Panc1 (cell line): ENCODE measurements at regions not wholly inside any gene's neighbourhood (a gene's known extent, or its start where the extent isn't known, plus 50 kb on each side); places are given as distances from the start of the nearest gene placed in this dataset.

Experiments used
- ATAC-seq: fragments of 200-7000 bp; cut with Tn5 transposase; 2 replicates; pipeline ENCODE4 v1.9.1; 2020; ENCODE audit warnings: mild to moderate bottlenecking, moderate library complexity
- BruUV-seq: library from RNA; stranded (reverse); fragments of 400-500 nt; replicated peaks from 2 replicates; lab custom pipeline; 2021; lab: Mats Ljungman, UMichigan
- CTCF ChIA-PET: fragments of 300-600 bp; sonication (Branson Sonifier 250); formaldehyde crosslinking; loops from one replicate; lab custom pipeline; 2022; ENCODE audit warnings: antibody characterized with exemption; lab: Charles Lee
- POLR2A ChIA-PET: fragments of 300-600 bp; sonication (Branson Sonifier 250); formaldehyde crosslinking; loops from one replicate; lab custom pipeline; 2022; ENCODE audit warnings: antibody characterized with exemption; lab: Charles Lee
- DNase-seq: peaks from one replicate; pipeline ENCODE4 v3.0.0-alpha.2; 2010; ENCODE audit warnings: low read depth, low spot score
- H3K27ac ChIP-seq: 2 replicates; pipeline ENCODE4 v1.5.1; 2011; ENCODE audit warnings: mild to moderate bottlenecking, low read length, inconsistent platforms
- H3K27me3 ChIP-seq: fragments of 200-500 bp; sonication (Bioruptor generic); 2 replicates; pipeline ENCODE4 v1.6.0; 2014; ENCODE audit warnings: low read length, inconsistent platforms; ENCODE audit not compliant: control insufficient read depth, insufficient read depth
- H3K36me3 ChIP-seq: fragments of 200-500 bp; sonication (Bioruptor generic); 2 replicates; pipeline ENCODE4 v1.5.1; 2014; ENCODE audit warnings: inconsistent platforms, mild to moderate bottlenecking, low read length, moderate library complexity; ENCODE audit not compliant: control insufficient read depth, insufficient read depth
- H3K4me1 ChIP-seq: 2 replicates; pipeline ENCODE4 v1.5.1; 2011; ENCODE audit warnings: inconsistent platforms, mild to moderate bottlenecking, low read length, moderate library complexity; ENCODE audit not compliant: control insufficient read depth, insufficient read depth
- H3K4me3 ChIP-seq, 2 experiments: 2 replicates each; pipeline ENCODE4 v1.5.1; 2011 to 2012; ENCODE audit warnings: low read depth in 2 of 2, low read length in 2 of 2, mild to moderate bottlenecking in 2 of 2, inconsistent platforms in 1 of 2, moderate library complexity in 1 of 2
- H3K9me3 ChIP-seq: fragments of 200-500 bp; sonication (Bioruptor generic); 2 replicates; pipeline ENCODE4 v1.5.1; 2014; ENCODE audit warnings: low read depth, mild to moderate bottlenecking, inconsistent platforms, low read length, moderate library complexity; ENCODE audit not compliant: control insufficient read depth, insufficient read depth
- CTCF ChIP-seq: fragments of 450-650 bp; IDR thresholded peaks from 2 replicates; pipeline ENCODE4 v1.5.1; 2017; ENCODE audit warnings: mild to moderate bottlenecking
- POLR2AphosphoS5 ChIP-seq: IDR thresholded peaks from 2 replicates; pipeline ENCODE4 v1.6.1; 2012; ENCODE audit warnings: mild to moderate bottlenecking, low read depth, low read length, moderate library complexity
- REST ChIP-seq, 2 experiments: IDR thresholded peaks; 2 replicates each; pipeline ENCODE4 v1.6.1; 2011 to 2012; ENCODE audit warnings: low read depth in 2 of 2, control low read depth in 1 of 2, low read length in 1 of 2, mild to moderate bottlenecking in 1 of 2, moderate library complexity in 1 of 2; ENCODE audit not compliant: insufficient read depth in 1 of 2
- SIN3A ChIP-seq: IDR thresholded peaks from 2 replicates; pipeline ENCODE4 v1.6.1; 2012; ENCODE audit warnings: low read depth, mild to moderate bottlenecking, low read length, moderate library complexity, borderline replicate concordance; ENCODE audit not compliant: insufficient read depth
- TCF7L2 ChIP-seq: IDR thresholded peaks from 2 replicates; pipeline ENCODE4 v1.6.1; 2011; ENCODE audit warnings: mild to moderate bottlenecking, low read depth, low read length, inconsistent platforms
- in situ Hi-C: cut with HindIII; loops from 2 replicates; pipeline ENCODE4 v1.10.0; 2016; ENCODE audit warnings: low sequenced_read_pairs, low pct_unique_long_range_greater_than_20kb
- intact Hi-C: fragments of 100-400 bp; cut with micrococcal nuclease; formaldehyde crosslinking; loops from one replicate; pipeline ENCODE4 v1.10.0; 2022; ENCODE audit not compliant: unreplicated experiment

- in situ Hi-C loops (no loop called here), intact Hi-C loops (no loop called here)
- Histone ChIP-seq H3K9me3 (no peaks in the 10 kb centered on the region), H3K27ac (no peak overlapping the region), H3K4me1 (no peaks in the 10 kb centered on the region), H3K4me3 (no peak overlapping the region), H3K36me3 (no peaks in the 10 kb centered on the region), H3K27me3 (no peaks in the 10 kb centered on the region)
- ChIA-PET CTCF (no interaction called here), POLR2A (no interaction called here)
- no peak for DNase-seq
- BruUV-seq: no TSS peak
- ATAC-seq: no peak
- no peak for TF ChIP-seq REST (IDR thresholded peaks at IDR 0.05; ENCODE audit: insufficient read depth in 1 of 2, low read depth in 2 of 2, low read length in 1 of 2)
- TF ChIP-seq POLR2AphosphoS5: no peak
Observed at GRCh38 chr18:1564793-1565192, 660.1 kb downstream of the ADCYAP1 start.

GRCh38 chr18:1571206-1571605, 666.5 kb downstream of the ADCYAP1 start:
- in situ Hi-C loops (no loop called here), intact Hi-C loops (no loop called here)
- Histone ChIP-seq H3K36me3 (no peaks in the 10 kb centered on the region), H3K4me3 (no peak overlapping the region), H3K4me1 (no peaks in the 10 kb centered on the region), H3K9me3 (no peaks in the 10 kb centered on the region), H3K27me3 (no peaks in the 10 kb centered on the region), H3K27ac (no peak overlapping the region)
- TF ChIP-seq TCF7L2: no peak
- TF ChIP-seq CTCF: no peak
- TF ChIP-seq POLR2AphosphoS5: no peak
- ATAC-seq (no peak), DNase-seq (no peak)
- ChIA-PET CTCF (no interaction called here), POLR2A (no interaction called here)
- no TSS peak for BruUV-seq

- Histone ChIP-seq H3K4me3 (no peak overlapping the region), H3K36me3 (no peaks in the 10 kb centered on the region), H3K27me3 (no peaks in the 10 kb centered on the region), H3K9me3 (no peaks in the 10 kb centered on the region), H3K4me1 (no peaks in the 10 kb centered on the region), H3K27ac (no peak overlapping the region)
- ATAC-seq (no peak), DNase-seq (no peak)
- intact Hi-C loops: no loop called here
- no peak for TF ChIP-seq TCF7L2
- TF ChIP-seq REST (IDR thresholded peaks at IDR 0.05; ENCODE audit: insufficient read depth in 1 of 2, low read depth in 2 of 2, low read length in 1 of 2): no peak
- TF ChIP-seq CTCF: no peak
- TF ChIP-seq POLR2AphosphoS5: no peak
- TF ChIP-seq SIN3A: no peak
- ChIA-PET CTCF (no interaction called here), POLR2A (no interaction called here)
- no TSS peak for BruUV-seq
- in situ Hi-C loops: no loop called here
Observed at GRCh38 chr18:1573732-1574131, 669.1 kb downstream of the ADCYAP1 start.
